Mesothelial cell of epicardium (in vitro differentiated cells): ENCODE measurements at regions not wholly inside any gene's neighbourhood (a gene's known extent, or its start where the extent isn't known, plus 50 kb on each side); places are given as distances from the start of the nearest gene placed in this dataset.

Experiments
- DNase-seq, 2 experiments: peaks; one replicate each; pipeline ENCODE4 v3.0.0; 2021; ENCODE audit warnings: low spot score in 2 of 2; ENCODE audit not compliant: unreplicated experiment in 2 of 2
- H3K27ac Mint-ChIP-seq: 2 replicates; pipeline ENCODE4 v1.8.0; 2021; ENCODE audit warnings: mixed read lengths
- H3K27me3 Mint-ChIP-seq: 2 replicates; pipeline ENCODE4 v1.8.0; 2021; ENCODE audit warnings: low read depth, mixed read lengths
- H3K36me3 Mint-ChIP-seq: 2 replicates; pipeline ENCODE4 v1.8.0; 2021; ENCODE audit warnings: mixed read lengths
- H3K4me1 Mint-ChIP-seq: 2 replicates; pipeline ENCODE4 v1.8.0; 2021; ENCODE audit warnings: mixed read lengths
- H3K4me3 Mint-ChIP-seq: 2 replicates; pipeline ENCODE4 v1.8.0; 2021; ENCODE audit warnings: mild to moderate bottlenecking, moderate library complexity, mixed read lengths
- H3K9me3 Mint-ChIP-seq: 2 replicates; pipeline ENCODE4 v1.8.0; 2021; ENCODE audit warnings: mixed read lengths
- TF ChIP-seq, protein P1 (sequence below): fragments of 200-600 bp; sonication (generic); IDR thresholded peaks from one replicate; pipeline ENCODE4 v1.5.0; 2021; ENCODE audit warnings: antibody characterized with exemption; ENCODE audit not compliant: unreplicated experiment

DNA sequence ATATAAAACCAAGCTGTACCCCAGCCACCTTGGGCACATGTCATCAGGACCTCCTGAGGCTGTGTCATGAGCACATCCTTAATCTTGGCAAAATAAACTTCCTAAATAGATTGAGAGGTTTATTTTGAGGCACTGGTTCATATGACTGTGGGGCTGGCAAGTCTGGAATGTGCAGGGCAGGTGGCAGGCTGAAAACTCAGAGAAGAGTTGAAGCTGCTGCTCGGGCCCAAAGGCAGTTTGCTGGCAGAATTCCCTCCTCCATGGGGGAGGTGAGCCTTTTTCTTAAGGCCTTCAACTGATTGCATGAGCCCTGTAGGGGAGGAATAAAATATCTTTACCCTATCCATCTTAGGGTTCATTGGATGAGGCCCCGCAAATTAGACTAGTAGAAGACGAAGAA lies 72.2 kb upstream of the CDK20 start:
- Mint-ChIP-seq H3K27me3 (no peaks in the 10 kb centered on the region), H3K36me3 (peaks cover 18% of the 10 kb centered on the region), H3K4me1 (peaks cover 7% of the 10 kb centered on the region), H3K27ac (no peak overlapping the region), H3K9me3 (peaks cover 18% of the 10 kb centered on the region), H3K4me3 (no peak overlapping the region)
- TF ChIP-seq, protein P1, sequence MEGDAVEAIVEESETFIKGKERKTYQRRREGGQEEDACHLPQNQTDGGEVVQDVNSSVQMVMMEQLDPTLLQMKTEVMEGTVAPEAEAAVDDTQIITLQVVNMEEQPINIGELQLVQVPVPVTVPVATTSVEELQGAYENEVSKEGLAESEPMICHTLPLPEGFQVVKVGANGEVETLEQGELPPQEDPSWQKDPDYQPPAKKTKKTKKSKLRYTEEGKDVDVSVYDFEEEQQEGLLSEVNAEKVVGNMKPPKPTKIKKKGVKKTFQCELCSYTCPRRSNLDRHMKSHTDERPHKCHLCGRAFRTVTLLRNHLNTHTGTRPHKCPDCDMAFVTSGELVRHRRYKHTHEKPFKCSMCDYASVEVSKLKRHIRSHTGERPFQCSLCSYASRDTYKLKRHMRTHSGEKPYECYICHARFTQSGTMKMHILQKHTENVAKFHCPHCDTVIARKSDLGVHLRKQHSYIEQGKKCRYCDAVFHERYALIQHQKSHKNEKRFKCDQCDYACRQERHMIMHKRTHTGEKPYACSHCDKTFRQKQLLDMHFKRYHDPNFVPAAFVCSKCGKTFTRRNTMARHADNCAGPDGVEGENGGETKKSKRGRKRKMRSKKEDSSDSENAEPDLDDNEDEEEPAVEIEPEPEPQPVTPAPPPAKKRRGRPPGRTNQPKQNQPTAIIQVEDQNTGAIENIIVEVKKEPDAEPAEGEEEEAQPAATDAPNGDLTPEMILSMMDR = no peak
- DNase-seq = no peak

DNA sequence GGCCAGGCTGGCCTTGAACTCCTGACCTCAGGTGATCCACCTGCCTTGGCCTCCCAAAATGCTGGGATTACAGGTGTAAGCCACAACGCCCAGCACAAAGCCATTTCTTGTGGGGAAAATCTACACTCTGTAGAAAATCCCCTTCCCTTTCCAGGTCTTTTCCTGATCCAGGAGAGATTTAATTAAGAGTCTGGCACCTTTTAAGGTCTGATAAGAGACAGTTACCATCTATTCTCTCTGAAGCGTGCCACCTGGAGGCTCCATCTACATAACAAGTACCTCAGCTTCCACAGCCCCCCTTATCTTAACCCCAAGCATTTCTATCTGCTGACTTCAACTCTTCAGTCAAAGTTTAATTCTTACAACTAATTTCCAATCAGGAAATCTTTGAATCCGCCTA lies 71.4 kb upstream of the CDK20 start:
- Mint-ChIP-seq H3K27me3 (no peaks in the 10 kb centered on the region), H3K36me3 (peaks cover 18% of the 10 kb centered on the region), H3K4me3 (no peak overlapping the region), H3K4me1 (peaks cover 5% of the 10 kb centered on the region), H3K9me3 (peaks cover 22% of the 10 kb centered on the region), H3K27ac (no peak overlapping the region)
- TF ChIP-seq, protein P1 = no peak
- DNase-seq = no peak

DNA sequence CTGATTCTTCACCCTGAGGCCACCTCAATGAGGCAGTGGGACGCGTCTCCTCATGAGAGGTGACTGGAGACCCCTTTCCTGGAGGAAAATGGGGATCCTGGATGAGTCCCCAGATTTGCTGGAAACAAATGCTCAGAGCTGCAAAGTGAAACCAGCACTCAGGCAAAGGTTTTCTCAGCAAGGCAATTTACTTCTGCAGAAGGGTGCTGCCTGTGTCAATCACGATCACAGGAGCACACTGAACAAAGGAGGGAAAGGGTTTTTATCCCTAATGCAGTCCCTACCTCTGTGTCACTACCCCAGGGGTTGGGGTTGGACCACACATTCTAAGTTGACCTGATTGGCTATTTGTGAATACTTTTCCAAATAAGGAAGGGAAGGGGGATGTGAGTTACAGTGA lies 69.9 kb upstream of the CDK20 start:
- H3K9me3 Mint-ChIP-seq = peaks cover 30% of the 10 kb centered on the region
- peaks cover 21% of the 10 kb centered on the region for H3K36me3 Mint-ChIP-seq
- TF ChIP-seq, protein P1 = no peak
- no peaks in the 10 kb centered on the region for H3K27me3 Mint-ChIP-seq
- no peak for DNase-seq
- H3K27ac Mint-ChIP-seq = no peak overlapping the region
- H3K4me1 Mint-ChIP-seq = no peaks in the 10 kb centered on the region
- H3K4me3 Mint-ChIP-seq = no peak overlapping the region

DNA sequence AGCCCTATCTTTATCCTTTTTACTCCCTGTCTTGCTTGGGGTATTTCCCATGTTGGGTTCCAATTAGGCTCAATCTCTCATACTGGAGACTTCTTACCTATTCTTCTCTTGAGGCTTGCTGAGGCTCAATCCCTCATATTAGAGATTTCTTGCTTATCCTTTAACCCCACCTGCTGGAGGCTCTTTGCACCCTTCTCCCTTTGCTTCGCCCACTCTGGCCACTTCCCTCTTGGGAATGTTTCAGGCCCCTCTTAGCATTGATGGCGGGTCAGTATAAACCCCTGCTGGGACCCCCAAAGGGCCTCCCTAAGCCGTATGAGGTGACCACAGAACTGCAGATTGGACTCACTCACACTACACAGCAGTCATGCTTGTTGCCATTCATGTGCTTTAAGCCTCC lies 69.3 kb upstream of the CDK20 start:
- TF ChIP-seq, protein P1 = no peak
- H3K4me1 Mint-ChIP-seq = no peaks in the 10 kb centered on the region
- peaks cover 21% of the 10 kb centered on the region for H3K36me3 Mint-ChIP-seq
- H3K4me3 Mint-ChIP-seq = no peak overlapping the region
- H3K9me3 Mint-ChIP-seq = peaks cover 35% of the 10 kb centered on the region
- DNase-seq = no peak
- no peak overlapping the region for H3K27ac Mint-ChIP-seq
- no peaks in the 10 kb centered on the region for H3K27me3 Mint-ChIP-seq

DNA sequence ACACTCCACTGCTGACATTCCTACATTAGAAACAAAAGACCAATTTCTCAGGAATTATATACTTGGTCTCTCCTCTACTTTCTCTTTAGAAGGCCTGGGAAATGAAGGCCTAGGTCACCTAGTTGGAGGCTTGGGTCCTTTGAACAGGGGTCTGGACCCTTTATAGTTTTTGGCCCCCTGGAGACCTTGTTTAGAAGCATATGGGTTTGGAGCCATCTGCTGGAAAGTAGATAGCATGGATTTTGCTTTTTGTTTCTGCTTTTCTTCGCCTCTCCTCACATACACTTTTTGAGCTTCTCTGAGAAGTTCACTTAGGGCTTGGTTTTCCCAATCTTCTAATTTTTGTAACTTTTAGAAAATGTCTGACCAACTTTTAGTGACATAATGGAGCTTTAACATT lies 67.1 kb upstream of the CDK20 start:
- DNase-seq = no peak
- peaks cover 28% of the 10 kb centered on the region for H3K36me3 Mint-ChIP-seq
- H3K9me3 Mint-ChIP-seq = peaks cover 51% of the 10 kb centered on the region
- TF ChIP-seq, protein P1 = peak; percentile 38
- no peaks in the 10 kb centered on the region for H3K4me1 Mint-ChIP-seq
- no peak overlapping the region for H3K4me3 Mint-ChIP-seq
- no peaks in the 10 kb centered on the region for H3K27me3 Mint-ChIP-seq
- H3K27ac Mint-ChIP-seq = no peak overlapping the region

DNA sequence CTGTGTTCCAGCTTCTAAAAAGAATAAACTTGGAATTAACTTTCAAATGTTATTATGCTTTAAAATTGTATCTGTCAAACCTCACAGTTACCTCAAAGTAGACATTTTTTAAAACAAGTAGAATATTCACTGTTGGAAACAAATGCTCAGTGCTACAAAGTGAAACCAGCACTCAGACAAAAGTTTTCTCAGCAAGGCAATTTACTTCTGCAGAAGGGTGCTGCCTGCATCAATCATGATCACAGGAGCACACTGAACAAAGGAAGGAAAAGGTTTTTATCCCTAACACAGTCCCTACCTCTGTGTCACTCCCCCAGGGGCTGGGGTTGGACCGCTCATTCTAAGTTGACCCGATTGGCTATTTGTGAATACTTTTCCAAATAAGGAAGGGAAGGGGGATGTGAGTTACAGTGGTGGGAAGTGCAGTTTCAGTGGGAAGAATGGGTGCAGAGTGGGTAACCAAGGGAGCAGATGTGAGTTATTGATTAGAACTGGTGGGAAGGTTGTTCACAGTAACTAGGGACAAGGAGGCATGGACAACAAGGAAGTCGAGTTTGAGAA lies 63.0 kb upstream of the CDK20 start:
- H3K4me1 Mint-ChIP-seq = peaks cover 7% of the 10 kb centered on the region
- peaks cover 17% of the 10 kb centered on the region for H3K36me3 Mint-ChIP-seq
- peaks cover 42% of the 10 kb centered on the region for H3K9me3 Mint-ChIP-seq
- TF ChIP-seq, protein P1 = no peak
- no peak overlapping the region for H3K4me3 Mint-ChIP-seq
- no peaks in the 10 kb centered on the region for H3K27me3 Mint-ChIP-seq
- no peak overlapping the region for H3K27ac Mint-ChIP-seq
- no peak for DNase-seq
